Spleen (tissue), 7 donors: ENCODE measurements at regions not wholly inside any gene's neighbourhood (a gene's known extent, or its start where the extent isn't known, plus 50 kb on each side); places are given as distances from the start of the nearest gene placed in this dataset.

ENCODE experiments used
- CTCF ChIP-seq, 11 experiments: fragments of 200-600 bp in 7 of 11; fragments of 450-650 bp in 4 of 11; sonication (generic) in 4 of 11; IDR thresholded peaks in 8 of 11; conservative IDR thresholded peaks in 3 of 11; 1 replicate in 7 of 11; 2 replicates in 4 of 11; pipeline versions ENCODE4 v1.4.0 to v1.8.0; 2016 to 2021; ENCODE audit warnings: antibody characterized with exemption in 11 of 11, inconsistent platforms in 4 of 11, mild to moderate bottlenecking in 1 of 11
- POLR2A ChIP-seq, 3 donors: fragments of 450-650 bp; IDR thresholded peaks; one replicate each; pipeline ENCODE4 v1.5.1; 2017; ENCODE audit warnings: antibody characterized with exemption in 3 of 3, mild to moderate bottlenecking in 1 of 3
- donor health status: DM: no; HTN: no; CAD: no; lungs with moderate emphysema.
- donor health status: DM: no; HTN: no; CAD: no.
- donor health status: DM: no; HTN: no; CAD: no.

- no peak for TF ChIP-seq CTCF (IDR thresholded peaks at IDR 0.05 in 8 of 11, conservative IDR thresholded peaks at IDR 0.05 in 3 of 11)
- no peak for TF ChIP-seq POLR2A (IDR thresholded peaks at IDR 0.05)
Measured at GRCh38 chr12:19044891-19045290, 84.6 kb upstream of the PLEKHA5 start.
